Upper lobe of right lung (tissue), 1 donor: ENCODE measurements at regions not wholly inside any gene's neighbourhood (a gene's known extent, or its start where the extent isn't known, plus 50 kb on each side); places are given as distances from the start of the nearest gene placed in this dataset.
A peak's percentile ranks its signal among the peaks of the same experiment; 100 is the strongest.

ENCODE experiments used
- ATAC-seq: fragments of 200-7000 bp; cut with Tn5 transposase; one replicate; pipeline ENCODE4 v1.9.1; 2020; ENCODE audit warnings: mild to moderate bottlenecking, moderate library complexity
- DNase-seq: peaks from one replicate; pipeline ENCODE4 v3.0.0-alpha.2; 2020
- H3K27ac ChIP-seq: fragments of 200-600 bp; one replicate; pipeline ENCODE4 v1.8.0; 2022
- H3K27me3 ChIP-seq: fragments of 200-600 bp; one replicate; pipeline ENCODE4 v1.8.0; 2022; ENCODE audit warnings: mild to moderate bottlenecking
- H3K36me3 ChIP-seq: fragments of 200-600 bp; one replicate; pipeline ENCODE4 v1.8.0; 2022
- H3K4me1 ChIP-seq: fragments of 200-600 bp; one replicate; pipeline ENCODE4 v1.8.0; 2022
- H3K4me3 ChIP-seq: fragments of 200-600 bp; one replicate; pipeline ENCODE4 v1.8.0; 2022; ENCODE audit warnings: mild to moderate bottlenecking
- H3K9me3 ChIP-seq: fragments of 200-600 bp; one replicate; pipeline ENCODE4 v1.8.0; 2022
- intact Hi-C: fragments of 100-400 bp; cut with DNase I; formaldehyde crosslinking; loops from one replicate; pipeline ENCODE4 v1.11.0; 2022
- TF ChIP-seq, protein P1 (sequence below): fragments of 200-600 bp; IDR thresholded peaks from one replicate; pipeline ENCODE4 v1.8.0; 2022; ENCODE audit warnings: antibody characterized with exemption
- donor health status: DM: no; HTN: yes; CAD: no; lungs with severe emphysema.

DNA sequence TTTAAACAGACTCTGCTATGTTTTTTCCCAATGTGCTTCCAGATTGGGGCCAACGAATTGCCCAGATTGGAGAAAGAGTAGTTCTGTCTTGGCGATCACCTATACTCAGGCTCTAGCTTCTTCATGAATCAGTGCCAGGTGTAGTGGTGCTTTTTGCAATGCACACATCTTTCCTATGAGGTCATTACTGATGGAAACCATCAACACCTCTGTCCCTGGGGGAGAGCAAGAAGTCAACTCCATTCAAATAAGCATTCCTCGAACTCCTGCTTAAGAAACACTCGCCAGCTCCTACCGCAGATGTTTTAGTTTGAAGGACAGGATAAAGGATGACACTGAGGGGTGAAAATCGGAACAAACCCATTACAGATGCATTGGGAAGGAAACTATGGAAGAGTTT lies 156.5 kb upstream of the DKK2 start:
- Histone ChIP-seq H3K4me3 (no peak overlapping the region), H3K27me3 (no peaks in the 10 kb centered on the region), H3K9me3 (no peaks in the 10 kb centered on the region), H3K27ac (no peak overlapping the region), H3K4me1 (no peaks in the 10 kb centered on the region), H3K36me3 (no peaks in the 10 kb centered on the region)
- ATAC-seq, result no peak
- no peak for DNase-seq
- TF ChIP-seq, protein P1, sequence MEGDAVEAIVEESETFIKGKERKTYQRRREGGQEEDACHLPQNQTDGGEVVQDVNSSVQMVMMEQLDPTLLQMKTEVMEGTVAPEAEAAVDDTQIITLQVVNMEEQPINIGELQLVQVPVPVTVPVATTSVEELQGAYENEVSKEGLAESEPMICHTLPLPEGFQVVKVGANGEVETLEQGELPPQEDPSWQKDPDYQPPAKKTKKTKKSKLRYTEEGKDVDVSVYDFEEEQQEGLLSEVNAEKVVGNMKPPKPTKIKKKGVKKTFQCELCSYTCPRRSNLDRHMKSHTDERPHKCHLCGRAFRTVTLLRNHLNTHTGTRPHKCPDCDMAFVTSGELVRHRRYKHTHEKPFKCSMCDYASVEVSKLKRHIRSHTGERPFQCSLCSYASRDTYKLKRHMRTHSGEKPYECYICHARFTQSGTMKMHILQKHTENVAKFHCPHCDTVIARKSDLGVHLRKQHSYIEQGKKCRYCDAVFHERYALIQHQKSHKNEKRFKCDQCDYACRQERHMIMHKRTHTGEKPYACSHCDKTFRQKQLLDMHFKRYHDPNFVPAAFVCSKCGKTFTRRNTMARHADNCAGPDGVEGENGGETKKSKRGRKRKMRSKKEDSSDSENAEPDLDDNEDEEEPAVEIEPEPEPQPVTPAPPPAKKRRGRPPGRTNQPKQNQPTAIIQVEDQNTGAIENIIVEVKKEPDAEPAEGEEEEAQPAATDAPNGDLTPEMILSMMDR, result no peak
- intact Hi-C loops, result no loop called here

DNA sequence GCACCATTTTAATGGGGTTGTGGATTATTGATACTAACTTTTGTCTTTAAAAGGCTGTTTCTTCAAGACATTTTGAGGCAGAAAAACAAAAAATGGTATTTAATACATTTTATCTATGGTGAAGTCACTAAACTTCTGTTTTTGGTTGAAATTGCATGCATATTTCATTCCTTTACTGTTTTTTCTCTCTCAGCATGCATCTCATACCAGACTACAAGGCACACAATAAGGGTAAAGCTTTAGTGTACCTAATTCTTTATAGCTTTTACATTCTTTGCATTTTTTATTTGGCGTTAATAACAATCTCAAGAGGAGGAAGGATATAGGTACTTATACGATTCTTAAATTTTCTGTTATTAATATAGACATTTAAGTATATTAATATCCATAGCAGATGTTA lies 151.0 kb upstream of the DKK2 start:
- intact Hi-C loops, result no loop called here
- Histone ChIP-seq H3K4me3 (no peak overlapping the region), H3K27ac (no peak overlapping the region), H3K36me3 (no peaks in the 10 kb centered on the region), H3K4me1 (no peaks in the 10 kb centered on the region), H3K9me3 (no peaks in the 10 kb centered on the region), H3K27me3 (no peaks in the 10 kb centered on the region)
- ATAC-seq (no peak), DNase-seq (no peak)
- TF ChIP-seq, protein P1, result no peak

DNA sequence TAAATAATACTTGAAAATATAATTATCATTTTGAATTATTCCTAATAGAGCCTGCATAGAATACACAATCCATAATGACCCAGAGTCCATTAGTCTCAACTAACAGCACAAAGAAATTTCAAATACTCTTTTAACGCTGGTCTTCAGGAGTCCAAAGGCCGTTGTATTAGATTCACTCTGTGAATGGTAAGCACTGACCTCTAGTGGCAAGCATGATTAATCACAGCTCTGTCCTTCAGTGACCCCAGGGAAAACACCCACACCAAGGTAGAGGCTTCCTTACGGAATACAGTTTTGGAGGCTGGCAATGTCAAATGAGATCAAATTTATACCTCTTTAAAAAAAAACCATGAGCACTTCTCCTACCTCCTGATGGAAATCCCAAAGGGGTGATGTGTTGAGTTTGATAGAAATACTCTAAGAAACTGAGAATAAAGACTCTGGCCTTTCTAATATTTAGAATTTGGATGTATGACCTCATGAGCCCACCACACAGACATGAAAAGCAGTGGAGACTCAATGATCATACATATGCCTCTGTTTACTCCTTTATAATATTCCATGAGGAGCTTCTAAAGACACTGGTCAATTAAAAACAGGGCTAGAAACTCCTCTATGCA lies 147.2 kb upstream of the DKK2 start:
- ATAC-seq (peak; percentile 95), DNase-seq (no peak)
- Histone ChIP-seq H3K9me3 (no peaks in the 10 kb centered on the region), H3K4me3 (no peak overlapping the region), H3K36me3 (no peaks in the 10 kb centered on the region), H3K27ac (no peak overlapping the region), H3K4me1 (no peaks in the 10 kb centered on the region), H3K27me3 (no peaks in the 10 kb centered on the region)
- intact Hi-C loops, result no loop called here
- TF ChIP-seq, protein P1, result peak; percentile 73

DNA sequence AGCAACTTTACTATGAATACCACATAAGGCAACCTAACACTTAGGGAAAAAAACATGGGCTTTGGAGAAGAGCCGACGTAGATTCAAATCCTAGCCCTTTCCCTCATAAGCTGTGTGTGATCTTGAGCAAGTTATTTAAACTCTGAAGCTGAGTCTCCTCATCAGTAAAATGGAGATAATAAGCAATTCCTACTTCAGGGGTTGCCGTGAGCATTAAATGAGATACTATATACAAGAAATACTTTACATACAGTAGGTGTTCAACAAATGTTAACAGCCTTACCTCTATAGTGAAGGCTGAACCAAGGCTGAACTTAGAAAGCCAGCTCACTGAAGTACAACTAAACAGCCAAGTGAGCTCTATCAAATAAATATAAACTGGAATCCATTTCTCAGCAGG lies 146.2 kb upstream of the DKK2 start:
- no peaks in the 10 kb centered on the region for H3K4me1 ChIP-seq
- DNase-seq (no peak), ATAC-seq (no peak)
- intact Hi-C loops, result no loop called here
- no peaks in the 10 kb centered on the region for H3K27me3 ChIP-seq
- H3K36me3 ChIP-seq, result no peaks in the 10 kb centered on the region
- no peaks in the 10 kb centered on the region for H3K9me3 ChIP-seq
- TF ChIP-seq, protein P1, result no peak
- no peak overlapping the region for H3K4me3 ChIP-seq
- no peak overlapping the region for H3K27ac ChIP-seq

DNA sequence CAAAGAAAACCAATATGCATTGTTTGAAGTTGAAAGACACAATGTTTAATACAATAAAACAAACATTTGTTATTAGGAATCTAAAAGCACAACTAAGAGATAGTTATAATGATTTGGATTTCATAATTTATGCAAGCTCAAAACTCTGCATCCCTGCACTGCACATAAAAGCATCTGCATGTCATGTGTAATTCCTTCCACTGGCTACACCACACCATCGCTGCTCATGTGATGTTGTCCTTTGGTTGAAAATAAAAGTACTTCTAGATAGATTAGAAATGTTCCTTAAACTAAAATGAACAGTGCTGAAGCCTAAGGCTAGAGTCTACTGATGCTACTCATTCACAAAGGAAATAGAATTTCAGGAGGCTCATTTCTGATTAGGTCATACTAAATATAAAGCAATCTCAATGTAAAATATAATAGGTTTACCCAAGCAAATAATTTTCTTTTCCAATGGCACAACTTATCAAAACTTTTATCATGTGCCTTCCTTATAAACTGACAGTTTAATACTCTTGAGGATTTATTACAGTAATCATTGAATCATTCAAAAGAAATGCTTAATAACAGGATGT lies 130.8 kb upstream of the DKK2 start:
- Histone ChIP-seq H3K4me1 (no peaks in the 10 kb centered on the region), H3K4me3 (no peak overlapping the region), H3K27ac (no peak overlapping the region), H3K9me3 (peaks cover 8% of the 10 kb centered on the region), H3K27me3 (no peaks in the 10 kb centered on the region), H3K36me3 (no peaks in the 10 kb centered on the region)
- no peak for ATAC-seq
- intact Hi-C loops, result no loop called here
- DNase-seq, result no peak
- TF ChIP-seq, protein P1, result no peak
